ENCODE measurements at regions not wholly inside any gene's neighbourhood (a gene's known extent, or its start where the extent isn't known, plus 50 kb on each side); places are given as distances from the start of the nearest gene placed in this dataset.

DNA sequence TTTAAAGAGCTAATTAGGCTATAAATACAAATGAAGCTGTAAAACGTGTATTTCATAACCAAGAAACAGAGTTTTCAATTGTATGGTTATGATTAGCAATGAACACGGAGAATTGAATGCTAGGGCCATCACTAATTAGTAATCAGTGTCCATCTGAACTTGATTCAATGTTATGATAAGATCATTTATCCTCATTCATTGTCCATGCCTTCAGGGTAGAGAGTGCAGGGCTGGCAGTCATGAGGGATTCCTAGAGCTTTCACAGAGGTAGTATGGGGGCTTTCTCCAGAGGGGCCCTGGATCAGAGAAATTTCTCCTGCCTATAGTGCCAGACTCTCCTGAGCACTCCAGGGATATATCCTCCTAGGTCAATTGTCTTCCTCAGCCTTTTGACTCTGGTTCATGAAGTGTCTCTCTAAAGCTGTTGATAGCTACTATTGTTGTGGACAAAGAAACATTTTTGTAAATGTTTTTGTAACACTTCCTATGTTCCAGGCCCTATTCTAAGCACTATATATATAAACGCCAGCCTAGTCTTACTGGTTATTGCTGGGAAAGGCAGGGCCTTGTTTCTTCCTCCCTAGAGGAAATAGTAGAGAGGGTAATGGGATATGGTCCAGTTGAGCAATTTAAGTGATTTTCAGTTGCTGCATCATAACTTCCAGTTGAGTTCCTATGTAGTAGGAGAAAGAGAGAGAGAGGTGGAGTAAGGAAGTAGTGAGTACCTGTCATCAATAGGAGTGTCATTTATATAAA is 249.0 kb downstream of the NFKBIZ start:
- no peak overlapping the region for H3K27ac ChIP-seq (ENCODE audit: low read depth, low read length)
- no peaks in the 10 kb centered on the region for H3K36me3 ChIP-seq (ENCODE audit: control insufficient read depth, insufficient read depth, low read length)
- H3K4me1 ChIP-seq (ENCODE audit: control insufficient read depth, insufficient read depth, low read length): no peaks in the 10 kb centered on the region
- H3K4me3 ChIP-seq (ENCODE audit: low read depth, low read length): no peak overlapping the region
- H3K27me3 ChIP-seq (ENCODE audit: control insufficient read depth, insufficient read depth, low read length): no peaks in the 10 kb centered on the region
- no peaks in the 10 kb centered on the region for H3K9me3 ChIP-seq (ENCODE audit: control insufficient read depth, insufficient read depth, low read depth, low read length)
- H3K9ac ChIP-seq (ENCODE audit: low read length): no peak overlapping the region

DNA sequence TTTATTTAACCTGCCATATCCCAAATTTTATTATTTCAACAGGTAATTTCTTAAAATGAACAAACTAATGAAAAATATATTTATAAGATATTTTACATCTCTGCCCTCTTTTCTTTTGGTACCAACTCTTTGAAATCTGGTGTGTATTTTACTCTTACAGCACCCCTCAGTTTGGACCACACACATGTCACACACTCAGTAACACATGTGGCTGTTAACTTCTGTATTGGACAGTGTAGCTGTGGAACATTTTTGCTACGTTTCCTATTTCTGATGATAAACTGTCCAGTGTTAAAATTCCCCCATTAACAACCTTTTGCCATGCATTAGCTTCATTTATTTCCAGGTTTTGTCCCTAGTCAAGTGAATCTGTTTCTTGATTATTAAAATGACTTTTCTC is 250.6 kb downstream of the NFKBIZ start:
- Histone ChIP-seq H3K36me3 (ENCODE audit: control insufficient read depth, insufficient read depth, low read length) (no peaks in the 10 kb centered on the region), H3K9ac (ENCODE audit: low read length) (no peak overlapping the region), H3K27ac (ENCODE audit: low read depth, low read length) (no peak overlapping the region), H3K27me3 (ENCODE audit: control insufficient read depth, insufficient read depth, low read length) (no peaks in the 10 kb centered on the region), H3K4me1 (ENCODE audit: control insufficient read depth, insufficient read depth, low read length) (no peaks in the 10 kb centered on the region), H3K4me3 (ENCODE audit: low read depth, low read length) (no peak overlapping the region), H3K9me3 (ENCODE audit: control insufficient read depth, insufficient read depth, low read depth, low read length) (no peaks in the 10 kb centered on the region)

DNA sequence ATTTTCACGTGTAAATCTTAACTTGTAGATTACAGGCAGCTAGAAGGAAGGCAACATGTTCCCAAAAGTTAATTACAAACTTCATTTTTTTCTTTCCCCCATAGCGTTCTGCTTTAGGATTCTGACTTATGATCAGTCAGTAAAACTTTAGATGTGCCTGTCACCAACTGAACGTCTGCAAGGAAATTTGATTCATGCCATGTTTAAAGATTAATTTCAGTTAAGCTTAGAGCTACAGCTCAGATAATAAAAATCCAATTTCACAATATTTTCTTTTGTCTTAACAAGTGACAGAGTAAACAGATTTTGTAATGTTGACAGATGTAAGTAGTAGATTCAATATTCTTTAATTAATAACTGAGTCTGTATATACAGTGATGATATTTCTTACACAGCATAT is 253.1 kb downstream of the NFKBIZ start:
- Histone ChIP-seq H3K9me3 (ENCODE audit: control insufficient read depth, insufficient read depth, low read depth, low read length) (peaks cover 3% of the 10 kb centered on the region; the same call in 1 of the 2 replicates), H3K36me3 (ENCODE audit: control insufficient read depth, insufficient read depth, low read length) (no peaks in the 10 kb centered on the region), H3K9ac (ENCODE audit: low read length) (no peak overlapping the region), H3K4me3 (ENCODE audit: low read depth, low read length) (no peak overlapping the region), H3K4me1 (ENCODE audit: control insufficient read depth, insufficient read depth, low read length) (no peaks in the 10 kb centered on the region), H3K27me3 (ENCODE audit: control insufficient read depth, insufficient read depth, low read length) (no peaks in the 10 kb centered on the region), H3K27ac (ENCODE audit: low read depth, low read length) (no peak overlapping the region)

DNA sequence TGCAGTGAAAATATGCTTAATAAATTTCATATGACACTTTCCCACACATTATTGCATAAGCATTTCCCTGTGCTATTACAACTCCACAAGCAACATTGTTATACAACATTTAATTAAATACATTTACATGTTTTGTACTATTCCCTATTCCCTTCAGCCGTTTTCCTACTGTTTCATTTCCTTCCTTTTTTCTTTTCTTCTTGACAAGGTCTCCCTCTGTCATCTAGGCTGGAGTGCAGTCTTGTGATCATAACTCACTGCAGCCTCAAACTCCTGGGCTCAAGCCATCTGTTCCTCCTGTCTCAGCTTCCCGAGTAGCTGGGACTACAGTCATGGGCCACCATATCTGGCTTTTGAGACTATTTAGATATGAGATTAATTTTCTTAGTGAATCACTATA is 254.7 kb downstream of the NFKBIZ start:
- H3K4me1 ChIP-seq (ENCODE audit: control insufficient read depth, insufficient read depth, low read length): no peaks in the 10 kb centered on the region
- H3K9me3 ChIP-seq (ENCODE audit: control insufficient read depth, insufficient read depth, low read depth, low read length): peaks cover 7% of the 10 kb centered on the region; the same call in 1 of the 2 replicates
- no peak overlapping the region for H3K4me3 ChIP-seq (ENCODE audit: low read depth, low read length)
- no peaks in the 10 kb centered on the region for H3K27me3 ChIP-seq (ENCODE audit: control insufficient read depth, insufficient read depth, low read length)
- no peak overlapping the region for H3K27ac ChIP-seq (ENCODE audit: low read depth, low read length)
- no peak overlapping the region for H3K9ac ChIP-seq (ENCODE audit: low read length)
- H3K36me3 ChIP-seq (ENCODE audit: control insufficient read depth, insufficient read depth, low read length): no peaks in the 10 kb centered on the region

DNA sequence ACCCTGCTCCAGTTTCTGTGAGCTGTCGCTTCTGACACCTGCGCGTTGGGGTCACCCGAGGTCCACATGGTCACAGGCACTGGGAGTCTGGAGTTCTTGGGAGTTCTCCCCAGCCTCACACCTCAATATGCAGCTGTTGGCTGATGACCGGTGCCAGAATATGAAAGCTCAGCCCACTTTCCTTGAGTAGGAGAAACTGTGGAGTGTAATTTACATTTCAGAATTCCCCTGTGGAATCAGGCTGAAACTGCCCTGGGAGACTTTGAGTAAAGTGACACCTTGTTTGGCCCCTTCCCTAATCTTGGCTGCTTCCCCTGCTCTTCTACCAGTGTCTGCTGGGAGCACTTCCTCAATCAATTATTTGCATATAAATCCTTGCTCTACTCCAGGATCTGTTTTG is 255.9 kb downstream of the NFKBIZ start:
- no peaks in the 10 kb centered on the region for H3K36me3 ChIP-seq (ENCODE audit: control insufficient read depth, insufficient read depth, low read length)
- no peak overlapping the region for H3K27ac ChIP-seq (ENCODE audit: low read depth, low read length)
- H3K4me3 ChIP-seq (ENCODE audit: low read depth, low read length): no peak overlapping the region
- no peaks in the 10 kb centered on the region for H3K4me1 ChIP-seq (ENCODE audit: control insufficient read depth, insufficient read depth, low read length)
- H3K9me3 ChIP-seq (ENCODE audit: control insufficient read depth, insufficient read depth, low read depth, low read length): peaks cover 7% of the 10 kb centered on the region; the same call in 1 of the 2 replicates
- H3K9ac ChIP-seq (ENCODE audit: low read length): no peak overlapping the region
- H3K27me3 ChIP-seq (ENCODE audit: control insufficient read depth, insufficient read depth, low read length): no peaks in the 10 kb centered on the region

DNA sequence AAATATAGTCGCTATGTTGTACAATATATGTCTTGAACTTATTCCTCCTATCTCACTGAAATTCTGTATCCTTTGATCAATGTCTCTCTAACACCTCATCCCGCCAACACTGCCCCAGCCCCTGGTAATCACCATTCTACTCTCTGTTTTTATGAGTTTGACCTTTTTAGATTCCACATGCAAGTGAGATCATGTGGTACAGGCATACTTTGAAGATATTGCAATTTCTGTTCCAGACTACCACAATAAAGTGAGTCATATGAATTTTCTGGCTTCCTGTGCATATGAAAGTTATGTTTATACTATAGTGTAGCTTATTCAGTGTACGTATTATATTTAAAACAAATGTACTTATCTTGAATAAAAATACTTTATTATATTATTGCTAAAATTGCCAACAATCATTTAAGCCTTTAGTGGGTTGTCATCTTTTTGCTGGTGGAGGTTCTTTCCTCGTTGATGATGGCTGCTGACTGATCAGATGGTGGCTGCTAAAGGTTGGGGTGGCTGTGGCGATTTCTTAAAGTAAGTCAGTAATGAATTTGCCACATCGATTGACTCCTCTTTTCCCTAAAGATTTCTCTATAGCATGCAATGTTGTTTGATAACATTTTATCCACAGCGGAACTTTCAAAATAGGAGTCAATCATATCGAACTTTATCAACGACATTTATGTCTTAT is 257.2 kb downstream of the NFKBIZ start:
- no peaks in the 10 kb centered on the region for H3K27me3 ChIP-seq (ENCODE audit: control insufficient read depth, insufficient read depth, low read length)
- no peak overlapping the region for H3K4me3 ChIP-seq (ENCODE audit: low read depth, low read length)
- H3K36me3 ChIP-seq (ENCODE audit: control insufficient read depth, insufficient read depth, low read length): no peaks in the 10 kb centered on the region
- no peak overlapping the region for H3K9ac ChIP-seq (ENCODE audit: low read length)
- H3K4me1 ChIP-seq (ENCODE audit: control insufficient read depth, insufficient read depth, low read length): no peaks in the 10 kb centered on the region
- H3K9me3 ChIP-seq (ENCODE audit: control insufficient read depth, insufficient read depth, low read depth, low read length): peaks cover 7% of the 10 kb centered on the region; the same call in 1 of the 2 replicates
- no peak overlapping the region for H3K27ac ChIP-seq (ENCODE audit: low read depth, low read length)

DNA sequence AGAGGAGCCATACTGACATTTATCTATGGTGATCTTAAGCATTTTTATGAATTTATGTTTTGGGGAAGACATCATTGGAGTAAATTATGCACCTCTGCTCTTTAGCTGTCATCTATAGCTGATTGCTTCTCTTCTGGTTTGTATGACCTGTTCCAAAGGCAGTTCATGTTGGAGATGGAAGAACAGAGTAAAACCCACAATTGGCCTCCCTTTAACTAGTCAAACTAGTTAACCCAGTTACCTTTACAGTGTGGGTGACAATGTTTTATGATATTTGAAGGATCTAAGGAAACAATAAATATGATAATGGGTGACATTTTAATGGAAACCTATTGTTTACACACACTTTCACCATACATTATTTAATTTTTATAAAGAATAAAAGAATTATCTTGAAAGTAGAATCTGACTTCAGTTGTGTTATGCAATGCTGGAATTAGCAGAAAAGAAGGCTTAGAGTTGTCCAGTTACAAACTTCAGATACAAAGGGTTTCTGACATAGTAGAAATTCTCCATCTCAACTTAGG is 263.5 kb downstream of the NFKBIZ start:
- Histone ChIP-seq H3K9me3 (ENCODE audit: control insufficient read depth, insufficient read depth, low read depth, low read length) (peaks cover under 1% of the 10 kb centered on the region; the same call in 1 of the 2 replicates), H3K27ac (ENCODE audit: low read depth, low read length) (no peak overlapping the region), H3K4me1 (ENCODE audit: control insufficient read depth, insufficient read depth, low read length) (no peaks in the 10 kb centered on the region), H3K4me3 (ENCODE audit: low read depth, low read length) (no peak overlapping the region), H3K27me3 (ENCODE audit: control insufficient read depth, insufficient read depth, low read length) (no peaks in the 10 kb centered on the region), H3K9ac (ENCODE audit: low read length) (no peak overlapping the region), H3K36me3 (ENCODE audit: control insufficient read depth, insufficient read depth, low read length) (no peaks in the 10 kb centered on the region)

DNA sequence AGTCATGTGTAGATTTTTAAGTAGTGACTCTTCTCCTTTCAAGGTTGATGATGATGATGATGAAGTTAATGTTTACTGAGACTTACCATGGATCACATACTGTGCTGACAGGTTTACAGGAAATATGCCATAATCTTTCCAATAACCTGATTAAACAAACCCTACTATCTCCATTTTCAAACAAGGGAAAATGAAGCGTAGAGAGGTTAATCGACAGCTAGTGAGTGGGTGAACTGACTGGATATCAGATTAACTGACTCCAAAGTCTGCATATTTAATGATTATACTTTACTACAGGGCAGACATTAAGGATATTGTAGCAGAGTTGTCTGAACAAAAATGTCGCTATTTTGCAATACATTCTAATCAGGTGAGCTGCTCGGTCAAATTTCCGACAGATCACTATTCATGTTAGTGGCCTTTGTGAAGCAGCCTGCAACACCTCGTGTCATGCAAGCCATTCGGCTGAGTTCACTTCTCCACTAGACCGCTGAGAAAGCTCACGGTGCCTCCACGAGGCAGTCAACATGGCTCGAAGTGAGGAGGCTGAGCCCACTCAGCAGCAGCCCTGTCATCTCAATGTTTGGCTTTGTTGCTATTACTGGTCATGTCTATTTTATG is 264.2 kb downstream of the NFKBIZ start:
- H3K4me1 ChIP-seq (ENCODE audit: control insufficient read depth, insufficient read depth, low read length): no peaks in the 10 kb centered on the region
- no peaks in the 10 kb centered on the region for H3K27me3 ChIP-seq (ENCODE audit: control insufficient read depth, insufficient read depth, low read length)
- H3K36me3 ChIP-seq (ENCODE audit: control insufficient read depth, insufficient read depth, low read length): no peaks in the 10 kb centered on the region
- no peak overlapping the region for H3K9ac ChIP-seq (ENCODE audit: low read length)
- no peak overlapping the region for H3K4me3 ChIP-seq (ENCODE audit: low read depth, low read length)
- H3K9me3 ChIP-seq (ENCODE audit: control insufficient read depth, insufficient read depth, low read depth, low read length): no peaks in the 10 kb centered on the region
- no peak overlapping the region for H3K27ac ChIP-seq (ENCODE audit: low read depth, low read length)

DNA sequence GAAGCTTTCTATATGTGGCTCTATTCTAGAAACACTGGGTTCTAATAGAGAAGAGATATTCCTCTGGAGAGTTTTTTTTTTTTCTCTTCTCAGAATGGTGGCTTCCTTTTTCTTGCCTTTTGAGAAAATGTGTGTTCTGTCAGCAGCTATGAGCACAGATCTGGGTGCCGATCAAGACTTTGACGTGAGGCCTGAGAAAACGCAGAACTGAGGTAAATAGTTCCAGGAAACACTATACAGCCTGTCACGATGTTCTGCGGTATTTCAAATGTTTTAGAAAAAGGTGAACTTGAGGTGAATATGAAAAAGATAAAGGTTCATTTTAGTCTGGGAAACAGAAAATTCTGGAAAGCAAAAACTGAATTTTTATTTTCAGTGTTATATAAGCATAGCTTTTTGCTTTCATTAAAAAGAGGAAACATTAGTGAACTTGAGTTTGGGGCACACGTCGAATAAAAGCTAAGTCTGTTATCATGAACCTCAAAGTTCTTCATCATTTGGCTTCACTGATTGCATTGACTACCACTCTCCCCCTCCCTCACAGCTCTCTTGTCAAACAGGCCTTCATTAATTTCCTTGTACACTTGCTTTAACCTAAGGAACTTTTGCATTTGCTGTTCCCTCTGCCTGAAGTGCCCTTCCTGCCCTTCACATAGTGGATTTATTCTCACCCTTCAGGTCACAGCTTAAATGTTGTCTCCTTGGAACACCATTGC is 265.1 kb downstream of the NFKBIZ start:
- no peak overlapping the region for H3K9ac ChIP-seq (ENCODE audit: low read length)

DNA sequence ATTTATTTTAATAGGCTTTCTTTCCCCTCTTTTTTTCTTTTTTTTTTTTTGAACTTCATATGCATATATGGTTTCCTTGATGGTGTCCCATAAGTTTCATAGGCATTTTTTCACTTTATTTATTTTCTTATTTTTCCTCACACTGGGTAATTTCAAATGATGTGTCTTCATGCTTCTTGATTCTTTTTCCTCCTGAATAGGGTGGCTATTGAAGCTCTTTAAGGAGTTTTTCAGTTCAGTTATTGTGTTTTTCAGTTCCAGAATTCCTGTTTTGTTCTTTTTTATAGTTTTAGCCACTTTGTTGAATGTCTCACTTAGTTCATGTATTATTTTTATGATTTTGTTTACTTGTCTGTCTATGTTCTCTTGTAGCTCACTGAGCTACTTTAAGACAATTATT is 273.2 kb downstream of the NFKBIZ start:
- no peak overlapping the region for H3K4me3 ChIP-seq (ENCODE audit: low read depth, low read length)
- no peaks in the 10 kb centered on the region for H3K4me1 ChIP-seq (ENCODE audit: control insufficient read depth, insufficient read depth, low read length)
- no peak overlapping the region for H3K27ac ChIP-seq (ENCODE audit: low read depth, low read length)
- H3K9me3 ChIP-seq (ENCODE audit: control insufficient read depth, insufficient read depth, low read depth, low read length): peaks cover 6% of the 10 kb centered on the region; the same call in 1 of the 2 replicates
- no peaks in the 10 kb centered on the region for H3K36me3 ChIP-seq (ENCODE audit: control insufficient read depth, insufficient read depth, low read length)
- no peaks in the 10 kb centered on the region for H3K27me3 ChIP-seq (ENCODE audit: control insufficient read depth, insufficient read depth, low read length)
- no peak overlapping the region for H3K9ac ChIP-seq (ENCODE audit: low read length)

More for the DNA sequence above, 265.1 kb downstream of the NFKBIZ start:
- Histone ChIP-seq H3K36me3 (ENCODE audit: control insufficient read depth, insufficient read depth, low read length) (no peaks in the 10 kb centered on the region), H3K27ac (ENCODE audit: low read depth, low read length) (no peak overlapping the region), H3K9me3 (ENCODE audit: control insufficient read depth, insufficient read depth, low read depth, low read length) (no peaks in the 10 kb centered on the region), H3K27me3 (ENCODE audit: control insufficient read depth, insufficient read depth, low read length) (no peaks in the 10 kb centered on the region), H3K4me3 (ENCODE audit: low read depth, low read length) (no peak overlapping the region), H3K4me1 (ENCODE audit: control insufficient read depth, insufficient read depth, low read length) (no peaks in the 10 kb centered on the region)
